ENCODE measurements at regions not wholly inside any gene's neighbourhood (a gene's known extent, or its start where the extent isn't known, plus 50 kb on each side); places are given as distances from the start of the nearest gene placed in this dataset.
"Not testable (repeated sequence)": the region's sequence is repeated elsewhere in the genome, so short reads cannot be mapped to it uniquely, and the experiment has no call there.

DNA sequence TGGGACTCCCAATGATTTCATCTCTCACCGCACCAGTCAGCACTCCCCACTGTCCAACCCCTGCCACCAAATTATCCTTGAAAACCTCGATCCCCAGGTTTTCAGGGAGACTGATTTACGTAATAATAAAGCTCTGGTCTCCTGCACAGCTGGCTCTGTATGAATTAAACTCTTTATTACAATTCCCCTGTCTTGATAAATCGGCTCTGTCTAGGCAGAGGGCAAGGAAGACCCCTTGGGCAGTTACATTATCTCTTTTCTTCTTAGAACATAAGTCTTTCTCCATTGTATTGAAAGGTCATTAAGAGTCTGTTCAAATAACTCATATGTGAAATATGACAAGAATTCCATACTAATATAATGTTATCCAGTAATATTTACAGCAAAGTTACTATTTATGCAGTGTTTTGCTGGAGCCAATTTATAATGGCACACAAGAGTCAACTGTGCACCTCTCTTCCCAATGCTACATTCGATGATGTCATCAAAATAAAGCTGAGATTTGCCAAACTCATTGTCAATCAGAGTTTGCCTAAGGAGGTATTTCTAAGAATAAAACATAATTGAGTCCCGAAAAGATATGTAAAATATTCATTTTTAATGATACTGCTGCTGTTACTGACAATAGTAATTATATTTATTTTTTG is 1297.2 kb upstream of the LRRTM3 start:
- DNase-seq (ENCODE audit: low read depth) = no peak
- no peak overlapping the region for H3K4me3 ChIP-seq (ENCODE audit: low read depth, low read length)
- TF ChIP-seq, protein P1, sequence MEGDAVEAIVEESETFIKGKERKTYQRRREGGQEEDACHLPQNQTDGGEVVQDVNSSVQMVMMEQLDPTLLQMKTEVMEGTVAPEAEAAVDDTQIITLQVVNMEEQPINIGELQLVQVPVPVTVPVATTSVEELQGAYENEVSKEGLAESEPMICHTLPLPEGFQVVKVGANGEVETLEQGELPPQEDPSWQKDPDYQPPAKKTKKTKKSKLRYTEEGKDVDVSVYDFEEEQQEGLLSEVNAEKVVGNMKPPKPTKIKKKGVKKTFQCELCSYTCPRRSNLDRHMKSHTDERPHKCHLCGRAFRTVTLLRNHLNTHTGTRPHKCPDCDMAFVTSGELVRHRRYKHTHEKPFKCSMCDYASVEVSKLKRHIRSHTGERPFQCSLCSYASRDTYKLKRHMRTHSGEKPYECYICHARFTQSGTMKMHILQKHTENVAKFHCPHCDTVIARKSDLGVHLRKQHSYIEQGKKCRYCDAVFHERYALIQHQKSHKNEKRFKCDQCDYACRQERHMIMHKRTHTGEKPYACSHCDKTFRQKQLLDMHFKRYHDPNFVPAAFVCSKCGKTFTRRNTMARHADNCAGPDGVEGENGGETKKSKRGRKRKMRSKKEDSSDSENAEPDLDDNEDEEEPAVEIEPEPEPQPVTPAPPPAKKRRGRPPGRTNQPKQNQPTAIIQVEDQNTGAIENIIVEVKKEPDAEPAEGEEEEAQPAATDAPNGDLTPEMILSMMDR (conservative IDR thresholded peaks at IDR 0.05; ENCODE audit: low read depth, low read length) = no peak

DNA sequence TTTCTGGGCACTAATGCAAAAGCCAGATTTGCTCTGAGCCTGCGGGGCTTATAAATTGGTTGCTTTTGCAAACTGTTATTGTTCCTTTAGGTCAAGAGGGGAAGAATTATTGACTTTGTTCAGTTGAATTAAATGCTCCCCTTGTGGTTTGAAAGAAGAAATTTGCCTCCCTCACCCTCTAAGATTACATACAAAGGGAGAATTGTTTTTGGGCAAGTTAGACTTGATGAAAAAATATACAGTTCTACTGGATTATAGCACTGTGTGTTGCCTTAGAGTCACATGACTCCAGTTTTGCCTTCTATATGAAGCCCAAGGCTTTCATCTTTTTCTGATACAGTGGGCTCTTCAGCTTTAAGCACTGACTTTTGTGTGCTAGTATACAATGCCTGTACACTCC is 1265.8 kb upstream of the LRRTM3 start:
- no peak overlapping the region for H3K4me3 ChIP-seq (ENCODE audit: low read depth, low read length)
- DNase-seq (ENCODE audit: low read depth) = no peak
- TF ChIP-seq, protein P1 (conservative IDR thresholded peaks at IDR 0.05; ENCODE audit: low read depth, low read length) = no peak

GRCh38 chr10:65670087-65670486 is 1255.7 kb upstream of the LRRTM3 start:
- no peak overlapping the region for H3K4me3 ChIP-seq (ENCODE audit: low read depth, low read length)
- TF ChIP-seq, protein P1 (conservative IDR thresholded peaks at IDR 0.05; ENCODE audit: low read depth, low read length) = no peak
- DNase-seq (ENCODE audit: low read depth) = no peak

GRCh38 chr10:65670596-65670995 is 1255.2 kb upstream of the LRRTM3 start:
- not testable (repeated sequence) for H3K4me3 ChIP-seq (ENCODE audit: low read depth, low read length); DNase-seq (ENCODE audit: low read depth)

DNA sequence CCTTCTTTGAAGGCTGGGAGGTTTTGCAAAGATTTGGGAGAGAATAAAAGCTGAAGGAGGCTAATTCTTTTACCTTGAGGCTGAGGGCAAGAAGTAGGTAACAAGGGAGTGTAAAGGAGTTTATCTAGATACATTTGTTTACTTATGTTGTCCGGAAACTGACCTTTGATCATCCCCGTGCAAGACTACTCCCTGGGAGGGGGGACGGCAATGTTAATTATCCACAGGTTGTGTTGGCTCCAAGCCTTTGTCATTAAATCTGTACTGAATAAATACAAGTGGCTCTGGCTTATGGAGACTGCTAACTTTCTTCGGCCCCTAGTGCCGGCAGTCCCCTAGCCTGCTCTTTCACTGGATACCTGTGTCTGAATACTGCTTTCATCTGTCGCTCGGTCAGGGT is 1250.6 kb upstream of the LRRTM3 start:
- H3K4me3 ChIP-seq (ENCODE audit: low read depth, low read length) = no peak overlapping the region
- TF ChIP-seq, protein P1 (conservative IDR thresholded peaks at IDR 0.05; ENCODE audit: low read depth, low read length) = no peak
- no peak for DNase-seq (ENCODE audit: low read depth)

- TF ChIP-seq, protein P1 (conservative IDR thresholded peaks at IDR 0.05; ENCODE audit: low read depth, low read length) = no peak
Measured at GRCh38 chr10:65684896-65685295, 1240.9 kb upstream of the LRRTM3 start.

DNA sequence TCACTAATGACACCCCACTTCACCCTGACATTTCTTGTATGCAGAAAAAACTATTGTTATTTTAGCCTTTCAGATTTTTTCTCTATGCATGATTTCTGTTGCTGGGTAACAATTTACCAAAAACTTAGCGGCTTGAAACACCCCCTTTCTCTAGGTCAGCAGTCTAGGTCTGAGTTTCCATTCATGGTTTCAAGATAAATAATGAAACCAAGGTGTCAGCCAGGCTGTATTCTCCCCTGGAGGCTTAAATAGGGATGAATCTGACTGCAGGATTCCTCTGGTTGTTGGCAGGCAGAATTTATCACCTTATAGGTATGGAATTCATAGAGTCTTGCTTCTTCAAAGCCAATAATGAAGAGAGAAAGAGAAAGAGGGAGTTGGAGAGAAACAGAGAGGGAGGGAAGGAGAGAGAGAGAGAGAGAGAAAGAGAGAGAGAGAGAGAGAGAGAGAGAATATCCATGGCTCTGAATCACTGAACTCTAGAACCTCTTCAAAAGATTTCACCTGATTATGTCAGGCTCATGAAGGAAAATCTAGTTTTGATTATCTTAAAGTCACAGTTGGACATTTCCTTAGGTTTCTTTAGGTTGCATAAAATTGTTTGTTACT is 1224.6 kb upstream of the LRRTM3 start:
- TF ChIP-seq, protein P1 (conservative IDR thresholded peaks at IDR 0.05; ENCODE audit: low read depth, low read length) = no peak
- H3K4me3 ChIP-seq (ENCODE audit: low read depth, low read length) = no peak overlapping the region
- no peak for DNase-seq (ENCODE audit: low read depth)

More at GRCh38 chr10:65684896-65685295, 1240.9 kb upstream of the LRRTM3 start:
- no peak overlapping the region for H3K4me3 ChIP-seq (ENCODE audit: low read depth, low read length)
- DNase-seq (ENCODE audit: low read depth) = no peak

All from epithelial cell of proximal tubule (primary cell).